ENCODE measurements at regions not wholly inside any gene's neighbourhood (a gene's known extent, or its start where the extent isn't known, plus 50 kb on each side); places are given as distances from the start of the nearest gene placed in this dataset.

DNA sequence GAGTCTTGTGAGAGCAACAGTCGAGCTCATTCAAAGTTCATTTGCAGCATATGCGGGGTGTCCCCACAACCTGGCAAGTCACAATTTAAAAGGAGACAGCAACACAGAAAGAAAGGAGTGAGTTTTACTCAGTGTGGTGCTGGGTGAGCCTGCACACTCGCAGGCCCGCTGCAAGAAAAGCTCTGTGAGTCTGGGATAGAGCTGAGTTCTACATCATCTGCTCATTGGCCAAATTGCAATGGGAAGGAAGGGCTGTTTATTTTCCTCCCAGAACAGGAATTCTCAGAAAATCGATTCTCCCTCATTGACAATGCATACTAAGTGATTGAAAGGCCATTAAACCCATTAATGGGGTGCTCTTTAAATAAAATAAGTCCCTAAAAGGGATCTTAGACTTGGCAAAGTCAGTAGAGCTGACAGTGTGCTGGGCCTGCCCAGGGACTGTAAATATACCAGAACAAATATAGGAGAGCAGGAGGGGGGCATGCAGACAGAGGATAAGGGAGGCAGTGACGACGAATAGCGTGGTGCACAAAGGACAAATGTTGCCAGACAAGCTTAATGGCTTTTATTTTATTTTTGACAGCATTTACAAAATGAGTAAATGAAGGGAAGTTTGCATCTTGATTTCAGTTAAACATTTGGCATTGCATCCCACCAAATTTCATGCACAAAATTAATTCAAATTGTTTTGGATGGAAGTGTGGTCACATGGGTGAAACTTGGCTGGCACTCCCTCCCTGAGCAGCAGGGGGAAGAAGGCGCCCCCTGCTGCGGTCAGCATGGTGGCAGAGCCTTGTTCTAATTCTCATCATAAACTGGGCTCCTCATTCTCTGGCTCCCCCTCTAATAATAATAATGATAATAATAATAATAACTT lies 215.7 kb downstream of the SNX10 start:
- ATAC-seq (no peak), DNase-seq (no peak)
- TF ChIP-seq, protein P1, sequence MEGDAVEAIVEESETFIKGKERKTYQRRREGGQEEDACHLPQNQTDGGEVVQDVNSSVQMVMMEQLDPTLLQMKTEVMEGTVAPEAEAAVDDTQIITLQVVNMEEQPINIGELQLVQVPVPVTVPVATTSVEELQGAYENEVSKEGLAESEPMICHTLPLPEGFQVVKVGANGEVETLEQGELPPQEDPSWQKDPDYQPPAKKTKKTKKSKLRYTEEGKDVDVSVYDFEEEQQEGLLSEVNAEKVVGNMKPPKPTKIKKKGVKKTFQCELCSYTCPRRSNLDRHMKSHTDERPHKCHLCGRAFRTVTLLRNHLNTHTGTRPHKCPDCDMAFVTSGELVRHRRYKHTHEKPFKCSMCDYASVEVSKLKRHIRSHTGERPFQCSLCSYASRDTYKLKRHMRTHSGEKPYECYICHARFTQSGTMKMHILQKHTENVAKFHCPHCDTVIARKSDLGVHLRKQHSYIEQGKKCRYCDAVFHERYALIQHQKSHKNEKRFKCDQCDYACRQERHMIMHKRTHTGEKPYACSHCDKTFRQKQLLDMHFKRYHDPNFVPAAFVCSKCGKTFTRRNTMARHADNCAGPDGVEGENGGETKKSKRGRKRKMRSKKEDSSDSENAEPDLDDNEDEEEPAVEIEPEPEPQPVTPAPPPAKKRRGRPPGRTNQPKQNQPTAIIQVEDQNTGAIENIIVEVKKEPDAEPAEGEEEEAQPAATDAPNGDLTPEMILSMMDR (IDR thresholded peaks at IDR 0.05) = no peak
- intact Hi-C loops (cut with DNase I, micrococcal nuclease) = loop anchor here (10.0 kb wide), 3 partner anchors 123 to 157 kb away; no protein-coding TSS in a partner anchor
- no peaks in the 10 kb centered on the region for H3K9me3 ChIP-seq
- no peak overlapping the region for H3K4me3 ChIP-seq
- H3K4me1 ChIP-seq (ENCODE audit: low read depth) = peaks cover 9% of the 10 kb centered on the region
- no peaks in the 10 kb centered on the region for H3K36me3 ChIP-seq (ENCODE audit: low read depth)

DNA sequence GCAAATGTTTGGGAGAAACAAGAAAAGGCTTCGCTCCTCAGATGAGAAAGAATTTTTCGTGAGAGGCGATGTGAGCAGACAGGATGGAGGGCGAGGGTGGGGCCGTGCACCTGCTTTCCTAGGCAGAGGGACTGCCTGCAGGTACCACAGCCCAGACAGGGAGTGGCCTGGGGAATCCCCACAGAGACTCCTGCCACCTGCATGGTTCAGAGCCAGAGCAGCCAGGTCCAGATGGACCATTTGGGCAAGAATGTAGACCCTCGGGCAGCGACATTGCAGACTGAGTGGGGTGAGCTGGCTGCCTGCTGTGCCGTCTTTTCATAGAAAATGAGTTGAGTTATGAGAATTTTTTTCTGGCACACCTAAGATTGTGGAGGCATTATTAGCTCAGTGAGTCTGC lies 216.8 kb downstream of the SNX10 start:
- H3K9me3 ChIP-seq = no peaks in the 10 kb centered on the region
- H3K36me3 ChIP-seq (ENCODE audit: low read depth) = no peaks in the 10 kb centered on the region
- no peak overlapping the region for H3K4me3 ChIP-seq
- ATAC-seq (peak; percentile 88), DNase-seq (peak; percentile 40 to 67 (median 61))
- intact Hi-C loops (cut with DNase I, micrococcal nuclease) = loop anchor here (10.0 kb wide), 3 partner anchors 124 to 156 kb away; no protein-coding TSS in a partner anchor
- peaks cover 9% of the 10 kb centered on the region for H3K4me1 ChIP-seq (ENCODE audit: low read depth)
- TF ChIP-seq, protein P1 (IDR thresholded peaks at IDR 0.05) = no peak

DNA sequence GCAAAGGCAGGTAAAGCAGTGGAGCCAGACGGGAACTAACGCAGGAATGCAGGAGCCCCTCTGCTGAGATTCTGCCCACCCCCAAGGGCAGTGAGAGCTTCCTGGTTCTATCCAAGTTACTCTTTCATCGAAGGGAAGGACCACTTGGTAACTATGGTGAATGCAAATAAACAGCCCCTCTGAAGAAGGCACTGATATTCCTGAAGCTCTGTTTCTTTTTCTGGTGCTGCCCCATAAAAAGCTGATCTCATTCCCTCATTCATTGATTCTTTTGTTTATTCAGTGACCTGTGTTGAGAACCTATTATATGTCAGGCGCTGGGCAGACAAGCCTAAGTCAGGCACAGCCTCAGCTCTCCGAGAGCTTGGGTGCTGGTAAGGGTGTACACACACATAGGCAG lies 217.3 kb downstream of the SNX10 start:
- TF ChIP-seq, protein P1 (IDR thresholded peaks at IDR 0.05) = no peak
- DNase-seq = no peak
- ATAC-seq = peak; percentile 71
- Histone ChIP-seq H3K36me3 (ENCODE audit: low read depth) (no peaks in the 10 kb centered on the region), H3K4me1 (ENCODE audit: low read depth) (peaks cover 9% of the 10 kb centered on the region), H3K4me3 (no peak overlapping the region), H3K9me3 (no peaks in the 10 kb centered on the region)
- intact Hi-C loops (cut with DNase I, micrococcal nuclease) = loop anchor here (10.0 kb wide), 3 partner anchors 124 to 156 kb away; no protein-coding TSS in a partner anchor

DNA sequence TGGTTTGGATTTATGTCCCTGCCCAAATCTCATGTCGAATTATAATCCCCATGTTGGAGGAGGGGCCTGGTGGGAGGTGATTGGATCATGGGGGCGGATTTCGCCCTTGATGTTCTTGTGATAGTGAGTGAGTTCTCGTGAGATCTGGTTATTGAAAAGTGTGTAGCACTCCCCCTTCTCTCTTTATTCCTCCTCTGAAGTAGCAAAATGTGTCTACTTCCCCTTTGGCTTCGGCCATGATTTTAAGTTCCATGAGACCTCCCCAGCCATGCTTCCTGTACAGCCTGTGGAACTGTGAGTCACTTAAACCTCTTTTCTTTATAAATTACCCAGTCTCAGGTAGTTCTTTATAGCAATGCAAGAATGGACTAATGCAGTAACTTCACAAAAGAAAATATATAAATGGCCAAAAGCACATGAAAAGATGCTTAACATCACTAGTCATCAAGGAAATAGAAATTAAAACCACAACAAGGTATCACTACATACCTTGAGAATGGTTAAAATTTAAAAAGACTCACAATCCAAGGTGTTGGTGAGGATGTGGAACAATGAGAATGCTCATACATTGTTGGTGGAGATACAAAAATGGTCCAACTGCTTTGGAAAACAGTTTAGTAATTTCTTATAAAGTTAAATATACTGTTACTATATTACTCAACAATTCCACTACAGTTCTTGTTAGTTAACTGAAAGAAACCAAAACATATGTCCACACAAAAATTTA lies 218.7 kb downstream of the SNX10 start:
- no peak for DNase-seq
- Histone ChIP-seq H3K4me1 (ENCODE audit: low read depth) (peaks cover 14% of the 10 kb centered on the region), H3K4me3 (no peak overlapping the region), H3K9me3 (no peaks in the 10 kb centered on the region), H3K36me3 (ENCODE audit: low read depth) (no peaks in the 10 kb centered on the region)
- intact Hi-C loops (cut with DNase I, micrococcal nuclease) = no loop called here
- no peak for ATAC-seq
- TF ChIP-seq, protein P1 (IDR thresholded peaks at IDR 0.05) = no peak

DNA sequence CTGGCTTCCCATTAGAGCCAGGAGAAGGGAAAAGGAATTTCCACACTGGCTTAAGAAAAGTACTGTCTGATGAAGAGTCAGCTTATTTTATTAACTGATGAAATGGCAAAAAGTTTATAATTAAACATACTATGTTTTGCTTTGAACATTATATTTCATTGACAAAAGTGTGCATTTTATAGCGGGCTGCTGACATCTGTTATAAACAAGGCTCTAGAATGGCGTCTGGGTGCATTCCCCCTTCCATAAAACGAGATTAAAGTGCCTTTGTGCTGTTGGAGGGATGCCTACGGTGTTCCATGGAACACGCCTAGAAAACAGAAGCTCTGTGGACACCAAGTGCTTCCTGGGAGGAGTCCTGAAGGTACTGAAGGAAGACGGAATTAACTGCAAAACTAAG lies 220.2 kb downstream of the SNX10 start:
- Histone ChIP-seq H3K36me3 (ENCODE audit: low read depth) (no peaks in the 10 kb centered on the region), H3K4me1 (ENCODE audit: low read depth) (peaks cover 14% of the 10 kb centered on the region), H3K4me3 (no peak overlapping the region), H3K9me3 (no peaks in the 10 kb centered on the region)
- ATAC-seq (peak; percentile 40), DNase-seq (peak in 1 of 3 donors; percentile 44)
- intact Hi-C loops (cut with DNase I, micrococcal nuclease) = no loop called here
- TF ChIP-seq, protein P1 (IDR thresholded peaks at IDR 0.05) = no peak
